ENCODE measurements at regions not wholly inside any gene's neighbourhood (a gene's known extent, or its start where the extent isn't known, plus 50 kb on each side); places are given as distances from the start of the nearest gene placed in this dataset.

DNA sequence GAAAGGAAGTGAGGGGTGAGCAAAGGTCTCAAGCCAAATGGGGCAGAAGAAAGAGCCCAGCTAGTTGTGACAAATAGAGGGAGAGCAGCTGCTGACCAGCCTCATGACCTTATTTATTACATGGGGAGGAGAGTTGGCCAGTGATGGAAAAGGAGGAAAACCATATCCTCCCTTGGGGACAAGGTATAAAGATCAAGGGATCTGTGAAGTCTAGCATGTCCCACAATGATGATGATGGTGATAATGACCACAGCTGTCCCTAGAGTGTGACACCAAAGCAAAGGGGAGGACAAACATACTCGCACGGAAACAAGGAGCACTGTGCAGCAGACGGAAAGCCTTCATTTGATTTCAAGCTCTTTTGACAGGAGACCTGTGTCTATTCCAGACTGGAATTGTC is 190.4 kb upstream of the MCHR2 start:
- H3K27me3 ChIP-seq (ENCODE audit: insufficient read depth, poor library complexity, severe bottlenecking) = no peaks in the 10 kb centered on the region

DNA sequence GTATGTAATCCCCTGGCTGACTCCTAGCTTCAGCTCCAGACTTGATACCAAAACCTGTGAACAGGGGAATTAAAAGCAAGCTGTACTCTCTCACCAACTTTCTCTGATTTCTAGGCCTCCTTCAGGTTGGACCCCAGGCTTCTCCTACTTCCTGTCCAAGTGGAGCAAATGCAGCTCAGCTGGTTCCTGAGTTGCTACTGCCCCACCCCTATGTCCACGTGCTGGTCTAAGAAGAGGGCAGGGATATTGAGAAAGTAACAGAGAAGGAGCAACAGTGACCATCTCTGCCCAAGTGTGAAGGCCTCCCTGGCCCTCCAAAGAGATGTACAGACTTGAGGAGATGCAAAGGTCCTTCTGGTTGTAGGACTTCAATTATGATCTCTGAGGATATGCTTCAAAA is 188.3 kb upstream of the MCHR2 start:
- Histone ChIP-seq H3K27ac (replicated peaks) (no peak overlapping the region), H3K27me3 (ENCODE audit: insufficient read depth, poor library complexity, severe bottlenecking) (no peaks in the 10 kb centered on the region), H3K4me3 (replicated peaks; ENCODE audit: insufficient read depth, low read length) (no peak overlapping the region)
- TF ChIP-seq GABPA (IDR thresholded peaks at IDR 0.05; ENCODE audit: low read depth) (no peak), SPI1 (IDR thresholded peaks at IDR 0.05; ENCODE audit: borderline replicate concordance, low read depth) (no peak), POLR2AphosphoS5 (IDR thresholded peaks at IDR 0.05; ENCODE audit: low read depth) (no peak)
- TF ChIP-seq, protein P1, sequence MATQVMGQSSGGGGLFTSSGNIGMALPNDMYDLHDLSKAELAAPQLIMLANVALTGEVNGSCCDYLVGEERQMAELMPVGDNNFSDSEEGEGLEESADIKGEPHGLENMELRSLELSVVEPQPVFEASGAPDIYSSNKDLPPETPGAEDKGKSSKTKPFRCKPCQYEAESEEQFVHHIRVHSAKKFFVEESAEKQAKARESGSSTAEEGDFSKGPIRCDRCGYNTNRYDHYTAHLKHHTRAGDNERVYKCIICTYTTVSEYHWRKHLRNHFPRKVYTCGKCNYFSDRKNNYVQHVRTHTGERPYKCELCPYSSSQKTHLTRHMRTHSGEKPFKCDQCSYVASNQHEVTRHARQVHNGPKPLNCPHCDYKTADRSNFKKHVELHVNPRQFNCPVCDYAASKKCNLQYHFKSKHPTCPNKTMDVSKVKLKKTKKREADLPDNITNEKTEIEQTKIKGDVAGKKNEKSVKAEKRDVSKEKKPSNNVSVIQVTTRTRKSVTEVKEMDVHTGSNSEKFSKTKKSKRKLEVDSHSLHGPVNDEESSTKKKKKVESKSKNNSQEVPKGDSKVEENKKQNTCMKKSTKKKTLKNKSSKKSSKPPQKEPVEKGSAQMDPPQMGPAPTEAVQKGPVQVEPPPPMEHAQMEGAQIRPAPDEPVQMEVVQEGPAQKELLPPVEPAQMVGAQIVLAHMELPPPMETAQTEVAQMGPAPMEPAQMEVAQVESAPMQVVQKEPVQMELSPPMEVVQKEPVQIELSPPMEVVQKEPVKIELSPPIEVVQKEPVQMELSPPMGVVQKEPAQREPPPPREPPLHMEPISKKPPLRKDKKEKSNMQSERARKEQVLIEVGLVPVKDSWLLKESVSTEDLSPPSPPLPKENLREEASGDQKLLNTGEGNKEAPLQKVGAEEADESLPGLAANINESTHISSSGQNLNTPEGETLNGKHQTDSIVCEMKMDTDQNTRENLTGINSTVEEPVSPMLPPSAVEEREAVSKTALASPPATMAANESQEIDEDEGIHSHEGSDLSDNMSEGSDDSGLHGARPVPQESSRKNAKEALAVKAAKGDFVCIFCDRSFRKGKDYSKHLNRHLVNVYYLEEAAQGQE (IDR thresholded peaks at IDR 0.05; ENCODE audit: insufficient replicate concordance, low read depth) = no peak
- TF ChIP-seq, protein P2, sequence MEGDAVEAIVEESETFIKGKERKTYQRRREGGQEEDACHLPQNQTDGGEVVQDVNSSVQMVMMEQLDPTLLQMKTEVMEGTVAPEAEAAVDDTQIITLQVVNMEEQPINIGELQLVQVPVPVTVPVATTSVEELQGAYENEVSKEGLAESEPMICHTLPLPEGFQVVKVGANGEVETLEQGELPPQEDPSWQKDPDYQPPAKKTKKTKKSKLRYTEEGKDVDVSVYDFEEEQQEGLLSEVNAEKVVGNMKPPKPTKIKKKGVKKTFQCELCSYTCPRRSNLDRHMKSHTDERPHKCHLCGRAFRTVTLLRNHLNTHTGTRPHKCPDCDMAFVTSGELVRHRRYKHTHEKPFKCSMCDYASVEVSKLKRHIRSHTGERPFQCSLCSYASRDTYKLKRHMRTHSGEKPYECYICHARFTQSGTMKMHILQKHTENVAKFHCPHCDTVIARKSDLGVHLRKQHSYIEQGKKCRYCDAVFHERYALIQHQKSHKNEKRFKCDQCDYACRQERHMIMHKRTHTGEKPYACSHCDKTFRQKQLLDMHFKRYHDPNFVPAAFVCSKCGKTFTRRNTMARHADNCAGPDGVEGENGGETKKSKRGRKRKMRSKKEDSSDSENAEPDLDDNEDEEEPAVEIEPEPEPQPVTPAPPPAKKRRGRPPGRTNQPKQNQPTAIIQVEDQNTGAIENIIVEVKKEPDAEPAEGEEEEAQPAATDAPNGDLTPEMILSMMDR (IDR thresholded peaks at IDR 0.05; ENCODE audit: insufficient read depth, low read length) = no peak
- no peak for DNase-seq (ENCODE audit: low read depth in 1 of 2, low spot score in 1 of 2)

More for the DNA sequence above, 190.4 kb upstream of the MCHR2 start:
- no peak for DNase-seq (ENCODE audit: low read depth in 1 of 2, low spot score in 1 of 2)
- Histone ChIP-seq H3K4me3 (replicated peaks; ENCODE audit: insufficient read depth, low read length) (no peak overlapping the region), H3K27ac (replicated peaks) (no peak overlapping the region)
- TF ChIP-seq POLR2AphosphoS5 (IDR thresholded peaks at IDR 0.05; ENCODE audit: low read depth) = no peak
- TF ChIP-seq, protein P1 (IDR thresholded peaks at IDR 0.05; ENCODE audit: insufficient replicate concordance, low read depth) = no peak
- TF ChIP-seq, protein P2 (IDR thresholded peaks at IDR 0.05; ENCODE audit: insufficient read depth, low read length) = no peak
- TF ChIP-seq GABPA (IDR thresholded peaks at IDR 0.05; ENCODE audit: low read depth) = no peak
- TF ChIP-seq SPI1 (IDR thresholded peaks at IDR 0.05; ENCODE audit: borderline replicate concordance, low read depth) = no peak

DNA sequence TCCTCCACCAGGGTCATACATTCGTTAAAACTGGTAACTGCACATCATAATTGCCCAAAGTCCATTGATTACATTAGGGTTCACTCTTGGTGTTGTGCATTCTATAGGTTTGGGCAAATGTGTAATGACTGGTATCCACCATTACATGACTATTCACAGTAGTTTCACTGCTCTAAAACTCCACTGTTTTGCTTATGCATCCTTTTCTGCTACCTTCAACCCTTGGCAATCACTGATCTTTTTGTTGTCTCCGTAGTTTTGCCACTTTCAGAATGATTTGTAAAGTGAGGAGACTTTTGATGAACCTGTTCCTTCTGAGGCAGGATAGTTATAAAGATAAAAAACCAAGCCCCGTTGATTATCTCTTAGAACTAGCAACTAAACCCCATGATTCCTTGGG is 187.3 kb upstream of the MCHR2 start:
- Histone ChIP-seq H3K27ac (replicated peaks) (no peak overlapping the region), H3K4me3 (replicated peaks; ENCODE audit: insufficient read depth, low read length) (no peak overlapping the region), H3K27me3 (ENCODE audit: insufficient read depth, poor library complexity, severe bottlenecking) (peaks cover 2% of the 10 kb centered on the region)
- TF ChIP-seq POLR2AphosphoS5 (IDR thresholded peaks at IDR 0.05; ENCODE audit: low read depth) = no peak
- TF ChIP-seq, protein P1 (IDR thresholded peaks at IDR 0.05; ENCODE audit: insufficient replicate concordance, low read depth) = no peak
- no peak for TF ChIP-seq SPI1 (IDR thresholded peaks at IDR 0.05; ENCODE audit: borderline replicate concordance, low read depth)
- TF ChIP-seq, protein P2 (IDR thresholded peaks at IDR 0.05; ENCODE audit: insufficient read depth, low read length) = no peak
- TF ChIP-seq GABPA (IDR thresholded peaks at IDR 0.05; ENCODE audit: low read depth) = no peak
- no peak for DNase-seq (ENCODE audit: low read depth in 1 of 2, low spot score in 1 of 2)

Data from HL-60 (cell line).